ENCODE measurements at regions not wholly inside any gene's neighbourhood (a gene's known extent, or its start where the extent isn't known, plus 50 kb on each side); places are given as distances from the start of the nearest gene placed in this dataset.

GRCh38 chr10:4588824-4589223 is 237.2 kb upstream of the AKR1E2 start:
- H3K4me1 Mint-ChIP-seq, result no peaks in the 10 kb centered on the region

GRCh38 chr10:4587466-4587865 is 238.5 kb upstream of the AKR1E2 start:
- Mint-ChIP-seq H3K27me3 (peaks cover 9% of the 10 kb centered on the region), H3K4me1 (no peaks in the 10 kb centered on the region)
- ATAC-seq (ENCODE audit: low read depth in 2 of 2), result no peak

More at GRCh38 chr10:4588824-4589223, 237.2 kb upstream of the AKR1E2 start:
- ATAC-seq (ENCODE audit: low read depth in 2 of 2) (no peak), DNase-seq (no peak)
- Histone ChIP-seq H3K4me1 (ENCODE audit: control insufficient read depth, insufficient read depth, low read length, poor library complexity, severe bottlenecking) (no peaks in the 10 kb centered on the region), H3K36me3 (ENCODE audit: control insufficient read depth, insufficient read depth, low read length) (no peaks in the 10 kb centered on the region), H3K27ac (ENCODE audit: insufficient read depth, low read length, poor library complexity, severe bottlenecking) (no peak overlapping the region), H3K4me3 (ENCODE audit: low read depth, low read length) (no peak overlapping the region), H3K9me3 (ENCODE audit: control insufficient read depth in 2 of 2, low read length in 2 of 2) (no peaks in the 10 kb centered on the region), H3K27me3 (ENCODE audit: control insufficient read depth, insufficient read depth, low read length) (no peaks in the 10 kb centered on the region)
- no peaks in the 10 kb centered on the region for H3K9me3 Mint-ChIP-seq
- H3K27me3 Mint-ChIP-seq, result peaks cover 4% of the 10 kb centered on the region
- no peaks in the 10 kb centered on the region for H3K36me3 Mint-ChIP-seq
- no peak overlapping the region for H3K4me3 Mint-ChIP-seq
- no peak overlapping the region for H3K27ac Mint-ChIP-seq

DNA sequence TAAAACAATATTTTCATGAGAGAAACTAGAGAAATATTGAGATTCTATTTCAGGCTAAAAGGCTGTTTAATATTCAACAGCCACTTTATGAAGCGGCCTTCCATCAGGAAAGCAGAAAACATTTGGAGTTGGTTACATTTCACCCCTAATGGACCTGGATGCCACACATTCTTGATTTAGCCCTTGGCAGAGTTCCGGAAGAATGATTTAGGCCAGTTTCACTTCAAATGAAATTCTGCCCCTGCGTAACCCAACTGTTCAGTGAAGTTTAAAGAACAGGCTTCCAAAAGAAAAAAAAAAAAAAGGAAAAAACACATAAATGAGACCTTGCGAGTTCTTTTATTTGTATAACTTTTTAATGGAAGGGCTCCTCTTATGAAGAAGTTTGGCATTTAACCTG is 239.2 kb upstream of the AKR1E2 start:
- H3K27me3 Mint-ChIP-seq, result peaks cover 13% of the 10 kb centered on the region
- Histone ChIP-seq H3K36me3 (ENCODE audit: control insufficient read depth, insufficient read depth, low read length) (no peaks in the 10 kb centered on the region), H3K27me3 (ENCODE audit: control insufficient read depth, insufficient read depth, low read length) (no peaks in the 10 kb centered on the region), H3K4me1 (ENCODE audit: control insufficient read depth, insufficient read depth, low read length, poor library complexity, severe bottlenecking) (no peaks in the 10 kb centered on the region), H3K4me3 (ENCODE audit: low read depth, low read length) (no peak overlapping the region), H3K9me3 (ENCODE audit: control insufficient read depth in 2 of 2, low read length in 2 of 2) (no peaks in the 10 kb centered on the region), H3K27ac (ENCODE audit: insufficient read depth, low read length, poor library complexity, severe bottlenecking) (no peak overlapping the region)
- ATAC-seq (ENCODE audit: low read depth in 2 of 2) (no peak), DNase-seq (no peak)
- H3K4me3 Mint-ChIP-seq, result no peak overlapping the region
- no peak overlapping the region for H3K27ac Mint-ChIP-seq
- no peaks in the 10 kb centered on the region for H3K9me3 Mint-ChIP-seq
- no peaks in the 10 kb centered on the region for H3K4me1 Mint-ChIP-seq
- no peaks in the 10 kb centered on the region for H3K36me3 Mint-ChIP-seq

More at GRCh38 chr10:4587466-4587865, 238.5 kb upstream of the AKR1E2 start:
- no peak for DNase-seq
- Mint-ChIP-seq H3K4me3 (no peak overlapping the region), H3K36me3 (no peaks in the 10 kb centered on the region), H3K27ac (no peak overlapping the region), H3K9me3 (no peaks in the 10 kb centered on the region)
- Histone ChIP-seq H3K9me3 (ENCODE audit: control insufficient read depth in 2 of 2, low read length in 2 of 2) (no peaks in the 10 kb centered on the region), H3K4me1 (ENCODE audit: control insufficient read depth, insufficient read depth, low read length, poor library complexity, severe bottlenecking) (no peaks in the 10 kb centered on the region), H3K27ac (ENCODE audit: insufficient read depth, low read length, poor library complexity, severe bottlenecking) (no peak overlapping the region), H3K36me3 (ENCODE audit: control insufficient read depth, insufficient read depth, low read length) (no peaks in the 10 kb centered on the region), H3K4me3 (ENCODE audit: low read depth, low read length) (no peak overlapping the region), H3K27me3 (ENCODE audit: control insufficient read depth, insufficient read depth, low read length) (no peaks in the 10 kb centered on the region)

- Histone ChIP-seq H3K9me3 (ENCODE audit: control insufficient read depth in 2 of 2, low read length in 2 of 2) (no peaks in the 10 kb centered on the region), H3K36me3 (ENCODE audit: control insufficient read depth, insufficient read depth, low read length) (no peaks in the 10 kb centered on the region), H3K27me3 (ENCODE audit: control insufficient read depth, insufficient read depth, low read length) (peaks cover 2% of the 10 kb centered on the region), H3K4me1 (ENCODE audit: control insufficient read depth, insufficient read depth, low read length, poor library complexity, severe bottlenecking) (no peaks in the 10 kb centered on the region), H3K4me3 (ENCODE audit: low read depth, low read length) (no peak overlapping the region), H3K27ac (ENCODE audit: insufficient read depth, low read length, poor library complexity, severe bottlenecking) (no peak overlapping the region)
- H3K36me3 Mint-ChIP-seq, result no peaks in the 10 kb centered on the region
- H3K4me3 Mint-ChIP-seq, result no peak overlapping the region
- no peaks in the 10 kb centered on the region for H3K9me3 Mint-ChIP-seq
- H3K27ac Mint-ChIP-seq, result no peak overlapping the region
- no peaks in the 10 kb centered on the region for H3K4me1 Mint-ChIP-seq
- peaks cover 13% of the 10 kb centered on the region for H3K27me3 Mint-ChIP-seq
- ATAC-seq (ENCODE audit: low read depth in 2 of 2), result no peak
- DNase-seq, result no peak
Measured at GRCh38 chr10:4581929-4582328, 244.1 kb upstream of the AKR1E2 start.

- H3K9me3 ChIP-seq (ENCODE audit: control insufficient read depth in 2 of 2, low read length in 2 of 2), result no peaks in the 10 kb centered on the region
- H3K27me3 Mint-ChIP-seq, result peaks cover 14% of the 10 kb centered on the region
- no peaks in the 10 kb centered on the region for H3K9me3 Mint-ChIP-seq
- no peaks in the 10 kb centered on the region for H3K4me1 ChIP-seq (ENCODE audit: control insufficient read depth, insufficient read depth, low read length, poor library complexity, severe bottlenecking)
- no peak overlapping the region for H3K4me3 ChIP-seq (ENCODE audit: low read depth, low read length)
- H3K36me3 Mint-ChIP-seq, result no peaks in the 10 kb centered on the region
- H3K4me3 Mint-ChIP-seq, result no peak overlapping the region
- H3K4me1 Mint-ChIP-seq, result no peaks in the 10 kb centered on the region
- peaks cover 2% of the 10 kb centered on the region for H3K27me3 ChIP-seq (ENCODE audit: control insufficient read depth, insufficient read depth, low read length)
- no peak overlapping the region for H3K27ac ChIP-seq (ENCODE audit: insufficient read depth, low read length, poor library complexity, severe bottlenecking)
- H3K27ac Mint-ChIP-seq, result no peak overlapping the region
- no peaks in the 10 kb centered on the region for H3K36me3 ChIP-seq (ENCODE audit: control insufficient read depth, insufficient read depth, low read length)
- ATAC-seq (ENCODE audit: low read depth in 2 of 2), result no peak
- no peak for DNase-seq
Measured at GRCh38 chr10:4579844-4580243, 246.2 kb upstream of the AKR1E2 start.

DNA sequence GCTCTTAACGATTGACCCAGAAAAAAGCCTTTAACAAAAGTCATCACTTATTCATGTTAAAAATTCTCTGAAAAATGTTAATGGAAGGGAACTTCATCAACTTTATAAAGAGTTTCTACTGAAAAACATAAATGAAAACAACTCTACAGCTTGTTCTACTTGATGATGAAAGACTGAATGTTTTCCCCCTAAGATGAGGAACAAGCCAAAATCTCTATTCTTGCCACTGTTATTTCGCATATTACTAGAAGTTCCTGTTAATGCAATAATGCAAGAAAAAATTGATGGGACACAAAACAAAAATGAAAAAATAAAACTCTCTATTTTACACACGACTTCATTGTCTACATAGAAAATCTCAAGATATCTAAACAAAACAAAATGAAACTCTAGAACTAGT is 249.8 kb upstream of the AKR1E2 start:
- peaks cover 2% of the 10 kb centered on the region for H3K27me3 ChIP-seq (ENCODE audit: control insufficient read depth, insufficient read depth, low read length)
- H3K9me3 ChIP-seq (ENCODE audit: control insufficient read depth in 2 of 2, low read length in 2 of 2), result no peaks in the 10 kb centered on the region
- H3K4me1 ChIP-seq (ENCODE audit: control insufficient read depth, insufficient read depth, low read length, poor library complexity, severe bottlenecking), result no peaks in the 10 kb centered on the region
- no peak for DNase-seq
- no peak for ATAC-seq (ENCODE audit: low read depth in 2 of 2)
- H3K36me3 ChIP-seq (ENCODE audit: control insufficient read depth, insufficient read depth, low read length), result no peaks in the 10 kb centered on the region
- no peaks in the 10 kb centered on the region for H3K9me3 Mint-ChIP-seq
- H3K27ac ChIP-seq (ENCODE audit: insufficient read depth, low read length, poor library complexity, severe bottlenecking), result no peak overlapping the region
- no peaks in the 10 kb centered on the region for H3K36me3 Mint-ChIP-seq
- no peak overlapping the region for H3K4me3 ChIP-seq (ENCODE audit: low read depth, low read length)
- H3K27ac Mint-ChIP-seq, result no peak overlapping the region
- H3K4me3 Mint-ChIP-seq, result no peak overlapping the region
- H3K27me3 Mint-ChIP-seq, result peaks cover 14% of the 10 kb centered on the region
- no peaks in the 10 kb centered on the region for H3K4me1 Mint-ChIP-seq

DNA sequence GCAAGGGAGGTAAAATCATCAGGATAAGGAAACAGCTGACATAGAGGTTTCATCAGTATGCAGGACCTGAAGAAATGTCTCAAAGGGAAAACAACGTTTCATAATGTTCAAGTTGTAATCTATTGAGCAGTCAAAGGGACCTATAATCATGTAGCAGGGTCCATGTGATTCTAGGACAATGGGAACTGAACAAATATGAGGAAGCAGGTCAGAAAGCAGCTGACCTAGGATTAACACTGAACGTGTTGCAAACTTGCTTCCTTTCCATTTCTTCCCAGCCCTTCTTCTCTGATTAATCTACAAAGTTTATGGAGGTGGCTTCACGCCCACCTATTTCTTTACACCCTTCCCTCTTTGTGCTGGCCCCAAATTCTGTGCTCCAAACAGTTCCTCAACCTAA is 256.9 kb upstream of the AKR1E2 start:
- H3K9me3 Mint-ChIP-seq, result peaks cover 0 to 1% (median 0%) of the 10 kb centered on the region in 7 donors
- Histone ChIP-seq H3K4me1 (ENCODE audit: control insufficient read depth, insufficient read depth, low read length, poor library complexity, severe bottlenecking) (no peaks in the 10 kb centered on the region), H3K4me3 (ENCODE audit: low read depth, low read length) (no peak overlapping the region), H3K27ac (ENCODE audit: insufficient read depth, low read length, poor library complexity, severe bottlenecking) (no peak overlapping the region), H3K27me3 (ENCODE audit: control insufficient read depth, insufficient read depth, low read length) (no peaks in the 10 kb centered on the region), H3K36me3 (ENCODE audit: control insufficient read depth, insufficient read depth, low read length) (no peaks in the 10 kb centered on the region), H3K9me3 (ENCODE audit: control insufficient read depth in 2 of 2, low read length in 2 of 2) (no peaks in the 10 kb centered on the region)
- H3K4me1 Mint-ChIP-seq, result no peaks in the 10 kb centered on the region
- no peak overlapping the region for H3K4me3 Mint-ChIP-seq
- ATAC-seq (ENCODE audit: low read depth in 2 of 2) (no peak), DNase-seq (no peak)
- no peak overlapping the region for H3K27ac Mint-ChIP-seq
- H3K27me3 Mint-ChIP-seq, result peaks cover 6% of the 10 kb centered on the region
- no peaks in the 10 kb centered on the region for H3K36me3 Mint-ChIP-seq

DNA sequence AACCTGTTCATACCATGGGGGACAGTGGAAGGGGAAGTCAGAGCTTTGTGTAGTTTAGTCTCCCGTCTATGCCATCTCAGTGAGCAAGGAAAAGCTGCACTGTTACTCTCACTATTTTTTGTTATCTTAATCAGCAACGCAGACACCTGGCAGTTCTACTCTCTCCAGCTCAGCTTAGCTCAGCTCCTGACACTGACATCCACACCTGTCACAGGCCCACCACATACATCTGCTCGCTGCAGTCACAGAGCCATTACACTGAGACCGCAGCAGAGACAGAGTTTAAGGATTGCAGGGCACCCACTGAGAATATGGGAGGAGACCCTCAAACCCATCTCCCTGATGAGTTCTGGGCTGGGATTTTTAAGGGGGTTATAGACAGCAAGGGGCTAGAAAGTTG is 257.3 kb upstream of the AKR1E2 start:
- Histone ChIP-seq H3K4me1 (ENCODE audit: control insufficient read depth, insufficient read depth, low read length, poor library complexity, severe bottlenecking) (no peaks in the 10 kb centered on the region), H3K9me3 (ENCODE audit: control insufficient read depth in 2 of 2, low read length in 2 of 2) (no peaks in the 10 kb centered on the region), H3K27ac (ENCODE audit: insufficient read depth, low read length, poor library complexity, severe bottlenecking) (no peak overlapping the region), H3K36me3 (ENCODE audit: control insufficient read depth, insufficient read depth, low read length) (no peaks in the 10 kb centered on the region), H3K4me3 (ENCODE audit: low read depth, low read length) (no peak overlapping the region), H3K27me3 (ENCODE audit: control insufficient read depth, insufficient read depth, low read length) (no peaks in the 10 kb centered on the region)
- Mint-ChIP-seq H3K36me3 (no peaks in the 10 kb centered on the region), H3K4me3 (no peak overlapping the region), H3K4me1 (no peaks in the 10 kb centered on the region), H3K27ac (no peak overlapping the region), H3K9me3 (peaks cover 0 to 1% (median 0%) of the 10 kb centered on the region in 7 donors), H3K27me3 (peaks cover 4% of the 10 kb centered on the region)
- ATAC-seq (ENCODE audit: low read depth in 2 of 2) (no peak), DNase-seq (no peak)

All from CD4-positive, CD25-positive, alpha-beta regulatory T cell (primary cell).